Stimulated activated CD4-positive, alpha-beta T cell treated with anti-CD3 and anti-CD28 coated beads, Interleukin-15, amount 100 ng/mL, for 48 hours (primary cell): ENCODE measurements at regions not wholly inside any gene's neighbourhood (a gene's known extent, or its start where the extent isn't known, plus 50 kb on each side); places are given as distances from the start of the nearest gene placed in this dataset.

Experiments
- DNase-seq, 2 donors: peaks; one replicate each; pipeline ENCODE4 v3.0.0-alpha.2; 2020; ENCODE audit warnings: low read depth in 2 of 2

GRCh38 chr14:76551906-76552305 lies 176.0 kb downstream of the ESRRB start:
- DNase-seq: no peak

- no peak for DNase-seq
Measured at GRCh38 chr14:76564471-76565422, 188.8 kb downstream of the ESRRB start.

GRCh38 chr14:76566439-76566838 lies 190.5 kb downstream of the ESRRB start:
- no peak for DNase-seq

DNA sequence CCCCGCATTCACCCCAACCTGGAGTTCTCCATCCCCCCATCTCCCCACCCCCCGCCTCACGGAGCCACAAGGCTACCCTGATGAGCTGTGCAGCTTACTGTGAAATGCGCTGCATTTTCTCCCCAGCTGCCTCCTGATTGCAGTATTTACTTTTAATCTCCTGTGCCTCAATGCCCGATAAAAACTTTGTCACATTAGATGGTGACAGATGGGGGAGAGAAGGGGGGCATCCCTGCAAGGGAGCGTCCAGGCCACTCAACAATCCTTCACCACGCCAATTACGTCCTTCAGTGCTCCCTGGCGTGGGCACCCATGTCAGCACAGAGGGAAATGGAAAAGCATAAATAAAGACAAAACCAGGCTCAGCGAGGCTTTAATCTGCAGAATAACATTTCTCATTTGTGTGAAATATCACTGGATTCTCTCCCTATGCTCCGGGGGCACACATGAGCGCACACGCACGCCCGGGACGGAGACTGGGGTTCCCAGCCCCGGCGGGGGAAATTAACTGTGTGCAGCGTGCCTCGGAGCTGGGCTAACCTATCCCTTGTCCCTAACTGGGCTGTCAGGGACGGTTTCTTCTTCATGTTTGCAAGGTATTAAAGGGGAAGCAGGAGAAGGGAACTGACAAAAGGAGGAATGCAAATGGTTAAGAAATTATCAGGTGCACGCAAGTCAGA lies 186.7 kb upstream of the VASH1 start:
- DNase-seq: no peak

DNA sequence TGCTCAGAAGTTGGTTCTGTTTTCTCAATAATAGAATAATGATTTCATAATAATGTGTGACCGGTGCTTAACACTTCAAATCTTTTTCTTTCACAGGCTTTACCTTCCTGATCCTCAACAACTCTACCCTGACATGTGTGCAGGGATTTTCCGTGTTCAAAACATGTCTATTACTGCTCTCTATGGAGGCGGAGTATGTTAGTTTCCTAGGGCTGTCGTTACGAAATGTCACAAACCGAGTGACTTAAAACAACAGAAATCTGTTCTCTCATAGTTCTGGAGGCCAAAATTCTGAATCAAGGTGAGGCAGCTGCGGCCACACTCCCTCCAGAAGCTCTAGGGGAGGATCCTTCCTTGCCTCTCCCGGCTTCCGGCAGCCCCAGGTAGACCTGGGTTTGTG lies 186.2 kb upstream of the VASH1 start:
- DNase-seq: no peak

DNA sequence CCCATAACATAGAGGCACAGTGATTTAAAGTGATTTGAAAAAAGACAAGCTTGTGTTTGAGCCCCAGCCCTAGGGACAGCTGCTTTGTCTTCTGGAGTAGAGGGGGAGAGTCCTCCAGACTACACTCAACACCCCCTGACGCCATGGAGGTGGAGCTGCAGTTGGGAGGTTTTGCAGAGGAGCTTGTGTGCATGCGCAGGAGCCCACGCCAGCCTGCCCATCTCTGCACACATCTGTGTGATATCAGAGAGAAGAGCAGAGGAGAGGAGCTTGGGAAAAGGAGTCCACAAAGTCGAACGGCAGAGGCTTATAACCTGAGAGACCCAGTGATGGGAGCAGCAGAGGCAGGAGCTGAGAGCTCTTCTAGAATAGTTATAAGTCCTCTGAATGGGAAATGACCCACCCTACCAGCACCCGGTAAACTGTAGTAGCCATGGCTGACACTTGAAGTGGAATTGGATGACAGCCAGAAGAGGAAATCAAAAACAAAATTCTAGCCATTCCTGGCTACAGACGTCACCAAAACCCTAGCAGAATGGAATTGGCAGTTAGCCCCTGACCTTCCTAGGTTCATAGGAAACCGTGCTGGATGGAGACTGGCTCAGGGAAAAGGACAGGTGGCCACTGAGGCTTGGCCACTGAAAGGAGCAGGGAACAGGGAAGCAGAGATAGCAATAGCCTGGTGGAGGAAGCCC lies 185.1 kb upstream of the VASH1 start:
- no peak for DNase-seq

GRCh38 chr14:76577090-76577489 lies 184.2 kb upstream of the VASH1 start:
- no peak for DNase-seq

GRCh38 chr14:76577837-76578236 lies 183.4 kb upstream of the VASH1 start:
- DNase-seq: no peak

- no peak for DNase-seq
Measured at GRCh38 chr14:76580399-76580798, 180.9 kb upstream of the VASH1 start.

DNA sequence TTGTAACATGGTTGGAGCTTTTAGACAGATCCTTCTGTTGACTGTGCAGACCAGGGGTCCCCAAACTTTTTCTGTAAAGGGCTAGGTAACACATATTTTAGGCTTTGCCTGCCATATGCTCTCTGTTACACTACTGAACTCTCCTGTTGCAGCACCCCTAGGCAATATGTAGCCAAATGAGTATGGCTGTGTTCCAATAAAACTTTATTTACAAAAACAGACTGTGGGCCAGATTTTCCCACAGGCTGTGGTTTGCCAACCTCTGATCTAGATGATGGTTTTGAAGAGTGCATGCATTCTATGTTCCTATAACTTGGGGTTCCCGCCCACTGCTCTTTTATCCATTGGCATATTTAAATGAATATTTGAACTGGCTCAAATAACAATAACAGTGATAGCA lies 180.3 kb upstream of the VASH1 start:
- no peak for DNase-seq

DNA sequence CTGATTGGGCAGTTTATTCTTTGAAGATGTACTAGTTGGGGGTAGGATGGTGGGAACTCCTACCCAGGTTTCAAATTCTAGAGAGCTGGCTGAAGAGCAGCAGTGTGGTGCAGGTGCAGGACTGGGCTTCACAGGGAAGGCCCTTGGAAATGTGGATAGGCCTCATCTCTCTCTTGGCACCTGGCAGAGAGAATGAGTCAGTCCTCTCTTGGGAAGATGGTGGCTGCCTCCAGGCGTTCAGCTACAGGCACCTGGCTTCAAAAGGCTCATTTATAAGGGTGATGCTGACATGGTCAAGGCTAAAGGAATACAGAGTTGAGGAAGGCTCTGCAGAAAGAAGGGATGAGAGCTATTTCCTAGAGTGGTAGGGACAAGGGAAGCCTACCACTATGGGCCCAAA lies 179.7 kb upstream of the VASH1 start:
- no peak for DNase-seq

DNA sequence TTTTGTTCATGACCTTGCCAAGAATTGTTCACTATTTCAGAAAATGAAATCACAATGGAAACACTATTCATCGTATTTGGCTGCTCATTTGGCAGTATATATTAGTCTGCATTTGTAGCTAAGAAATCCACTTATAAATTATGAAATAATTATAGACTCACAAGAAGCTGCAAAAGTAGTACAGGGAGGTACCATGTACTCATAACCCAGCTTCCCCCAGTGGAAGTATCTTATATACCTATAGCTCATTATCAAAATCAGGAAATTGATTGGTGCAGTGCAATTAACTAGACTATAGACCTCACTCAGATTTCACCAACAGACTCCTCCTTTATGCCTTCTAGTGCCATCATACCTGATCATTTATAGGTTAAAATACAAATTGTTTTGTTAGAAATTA lies 178.8 kb upstream of the VASH1 start:
- DNase-seq: no peak

DNA sequence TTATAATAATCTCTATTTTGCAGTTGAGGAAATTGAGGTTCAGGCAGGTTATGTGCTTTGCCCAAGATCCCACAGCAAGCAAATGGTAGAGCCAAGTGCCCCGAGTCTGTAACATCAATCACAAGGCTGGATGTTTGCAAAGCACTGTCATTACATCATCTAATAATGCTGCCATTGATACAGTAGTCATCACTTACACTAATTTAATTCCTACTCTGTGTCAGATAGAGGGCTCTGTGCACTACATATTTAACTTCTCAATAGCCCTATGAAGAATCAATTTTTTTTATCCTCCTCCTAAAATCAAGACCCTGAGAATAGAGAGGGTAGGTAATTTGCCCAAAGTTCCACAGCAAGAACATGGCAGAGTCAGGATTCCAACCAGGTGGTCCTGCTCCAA lies 178.1 kb upstream of the VASH1 start:
- no peak for DNase-seq

- DNase-seq: no peak
Measured at GRCh38 chr14:76583805-76584204, 177.5 kb upstream of the VASH1 start.

DNA sequence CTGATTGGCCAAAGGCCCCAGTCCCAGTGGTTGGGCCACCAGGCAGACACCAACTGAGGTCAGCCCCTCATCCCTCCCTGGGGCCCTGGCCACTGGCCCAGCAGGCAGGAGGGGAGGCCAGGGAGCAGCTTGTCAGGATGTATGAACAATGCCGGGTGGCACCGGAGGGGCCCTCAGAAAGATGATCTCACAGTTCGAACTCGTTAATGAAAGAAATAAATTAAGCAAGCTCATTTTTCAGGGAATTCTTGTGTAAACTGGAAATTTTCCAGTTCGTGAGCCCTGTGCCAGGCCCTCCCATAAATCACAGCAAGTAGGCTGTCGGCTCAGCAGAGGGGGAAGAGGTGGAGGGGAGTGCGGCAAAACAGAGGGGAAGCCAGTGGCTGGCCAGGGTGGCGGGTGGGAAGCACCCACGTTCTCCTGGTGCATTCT lies 177.0 kb upstream of the VASH1 start:
- DNase-seq: no peak

DNA sequence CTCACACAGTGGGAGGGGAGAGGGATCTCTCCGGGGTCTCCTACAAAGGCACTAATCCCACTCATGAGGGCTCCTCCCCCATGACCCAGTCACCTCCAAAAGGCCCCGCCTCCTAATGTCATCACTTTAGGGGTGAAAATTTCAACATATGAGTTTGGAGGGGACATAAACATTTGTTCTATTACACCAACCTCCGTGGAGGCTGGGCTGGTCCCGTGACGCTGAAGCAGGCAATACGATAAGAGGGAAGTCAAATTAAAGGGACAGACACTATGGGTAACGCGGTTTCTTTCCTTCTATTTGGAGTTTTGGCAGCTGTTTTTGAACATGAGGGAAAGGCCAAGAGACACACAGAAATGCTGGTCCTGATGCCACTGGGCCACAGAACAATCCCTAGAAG lies 175.7 kb upstream of the VASH1 start:
- DNase-seq: no peak

GRCh38 chr14:76589246-76589645 lies 172.0 kb upstream of the VASH1 start:
- DNase-seq: no peak

DNA sequence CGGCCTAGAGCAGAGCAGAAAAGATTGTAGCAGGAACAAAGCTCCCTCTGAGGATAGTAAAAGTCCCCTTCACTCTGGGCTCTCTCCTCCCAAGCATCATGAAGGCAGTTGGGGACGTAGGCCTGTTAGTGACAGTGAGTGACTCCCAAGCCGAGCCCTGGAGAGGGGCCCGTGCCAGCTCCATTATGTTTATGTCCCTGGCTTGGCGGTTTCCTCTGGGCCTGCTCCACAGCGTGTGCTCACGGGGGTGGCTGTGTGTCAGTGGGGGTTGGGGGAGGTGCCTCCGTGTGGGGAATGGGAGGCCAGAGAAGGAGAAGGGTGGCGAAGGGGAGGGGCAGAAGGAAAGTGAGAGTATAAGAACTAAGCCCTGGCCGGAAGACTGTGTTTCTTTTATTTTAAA lies 170.0 kb upstream of the VASH1 start:
- DNase-seq: no peak

GRCh38 chr14:76595266-76595665 lies 166.0 kb upstream of the VASH1 start:
- DNase-seq: no peak

GRCh38 chr14:76597387-76597786 lies 163.9 kb upstream of the VASH1 start:
- no peak for DNase-seq

DNA sequence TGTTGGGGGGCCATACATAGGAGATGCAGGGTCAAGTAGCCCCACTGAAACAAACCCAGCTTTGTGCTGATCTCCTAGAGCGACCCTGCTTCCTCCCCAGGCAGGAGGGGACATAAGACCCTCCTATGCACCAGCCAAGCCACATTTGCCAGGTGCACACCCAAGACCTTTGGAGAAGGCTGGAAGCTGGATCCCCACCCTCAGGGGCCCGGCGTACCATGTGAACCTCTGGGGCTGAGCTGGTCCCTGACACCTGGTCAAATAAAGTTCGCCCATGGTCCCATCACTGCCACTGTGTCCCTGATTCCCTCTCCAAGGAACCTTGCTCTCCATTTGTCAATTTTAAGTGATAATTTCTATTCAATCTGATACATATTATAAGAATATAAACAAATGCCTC lies 162.1 kb upstream of the VASH1 start:
- no peak for DNase-seq

- DNase-seq: no peak
Measured at GRCh38 chr14:76599559-76600287, 161.5 kb upstream of the VASH1 start.
